Suppressor macrophage (primary cell): ENCODE measurements at regions not wholly inside any gene's neighbourhood (a gene's known extent, or its start where the extent isn't known, plus 50 kb on each side); places are given as distances from the start of the nearest gene placed in this dataset.
"Not testable (repeated sequence)": the region's sequence is repeated elsewhere in the genome, so short reads cannot be mapped to it uniquely, and the experiment has no call there.

Source experiments
- DNase-seq, 4 experiments: peaks; one replicate each; pipeline ENCODE4 v3.0.0-alpha.2; 2020 to 2022

DNA sequence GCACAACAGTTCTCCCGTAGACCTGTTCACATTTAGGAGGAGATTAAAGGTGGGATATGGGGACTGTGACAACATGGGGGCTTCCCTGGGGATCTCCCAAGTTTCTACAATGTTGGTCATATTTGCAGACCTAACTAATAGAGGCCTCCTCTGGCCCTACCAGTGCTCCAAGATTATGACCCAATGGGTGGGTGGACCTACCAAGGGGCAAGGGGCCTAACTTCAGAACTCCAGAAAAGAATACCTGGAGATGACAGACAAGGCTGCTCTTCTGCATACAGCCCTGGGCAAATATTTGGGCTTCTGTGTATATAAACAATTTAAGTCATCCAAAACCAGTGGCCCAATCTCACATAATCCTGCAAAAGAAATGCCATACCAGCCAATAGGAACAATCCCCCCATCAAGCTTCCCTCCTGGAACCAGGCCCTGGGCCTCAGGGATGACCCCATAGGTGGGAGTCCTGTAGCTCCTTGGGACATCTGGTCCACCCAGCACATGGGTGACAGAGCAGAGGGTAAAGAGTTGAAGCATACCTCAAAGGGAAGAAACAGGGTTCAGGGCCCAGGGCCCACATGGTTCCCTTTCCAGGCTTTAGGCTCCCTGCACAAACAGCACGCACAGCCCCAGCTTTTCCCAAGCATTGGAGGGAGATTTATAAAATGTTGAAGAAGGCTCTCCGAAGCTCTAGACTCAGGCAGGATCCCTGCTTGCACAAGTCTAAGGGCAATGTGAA lies 86.1 kb upstream of the CHST15 start:
- DNase-seq: no peak

DNA sequence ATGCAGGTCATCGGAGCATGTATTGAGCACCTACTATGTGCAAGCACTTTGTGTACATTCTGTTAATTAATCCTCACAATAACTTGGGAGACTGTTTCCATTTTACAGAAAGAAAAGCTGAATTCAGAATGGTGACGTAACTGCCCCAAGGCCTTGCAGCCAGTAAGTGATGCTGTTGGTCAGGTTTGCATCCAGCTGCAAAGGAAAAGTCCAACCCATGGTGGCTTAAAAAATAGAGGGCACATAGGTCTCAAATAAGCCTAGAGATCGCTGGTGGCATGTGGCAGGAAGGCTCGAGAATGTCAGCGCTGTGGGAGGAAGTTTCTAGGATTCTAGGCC lies 83.8 kb upstream of the CHST15 start:
- DNase-seq: no peak

DNA sequence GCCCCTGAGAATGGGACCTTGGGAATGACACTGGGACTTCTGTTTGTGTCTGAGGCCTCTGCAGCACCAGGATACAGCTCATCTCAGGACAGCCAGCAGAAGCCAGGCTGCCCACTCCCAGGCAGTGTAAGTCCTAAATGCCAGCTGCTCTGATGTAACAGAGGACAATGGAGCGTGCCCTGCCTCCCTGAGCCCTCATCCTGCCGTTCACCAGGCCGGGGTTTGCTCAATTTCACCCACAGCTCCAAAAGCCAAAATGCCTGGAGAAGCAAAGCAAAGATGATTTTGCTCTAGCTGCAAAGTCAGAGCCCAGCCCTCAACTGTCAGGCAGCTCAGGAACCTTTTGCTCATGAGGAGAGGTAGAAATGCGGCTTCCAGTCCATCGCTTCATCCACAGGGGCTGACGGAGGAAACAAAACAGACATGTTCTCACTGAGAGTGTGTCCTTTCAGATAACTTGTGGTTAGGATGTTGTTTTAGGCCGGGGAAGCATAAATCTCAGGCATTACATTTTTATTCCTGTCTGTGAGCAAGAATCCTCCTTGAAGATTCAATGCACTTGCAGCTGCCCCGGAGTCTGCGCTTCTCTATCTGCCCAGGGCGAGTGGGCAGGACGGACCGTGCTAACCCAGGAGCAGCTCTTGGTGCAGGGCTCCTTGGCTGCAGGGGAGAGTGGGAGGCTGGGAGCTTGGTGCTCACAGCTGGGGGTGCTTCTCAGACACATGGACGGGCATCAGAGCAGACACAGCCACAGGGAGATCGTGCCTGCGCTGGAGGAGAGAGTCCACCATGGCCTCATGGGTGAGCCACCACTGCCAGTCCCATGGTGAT lies 83.2 kb upstream of the CHST15 start:
- peak in 1 of 4 experiments; percentile 24 for DNase-seq

DNA sequence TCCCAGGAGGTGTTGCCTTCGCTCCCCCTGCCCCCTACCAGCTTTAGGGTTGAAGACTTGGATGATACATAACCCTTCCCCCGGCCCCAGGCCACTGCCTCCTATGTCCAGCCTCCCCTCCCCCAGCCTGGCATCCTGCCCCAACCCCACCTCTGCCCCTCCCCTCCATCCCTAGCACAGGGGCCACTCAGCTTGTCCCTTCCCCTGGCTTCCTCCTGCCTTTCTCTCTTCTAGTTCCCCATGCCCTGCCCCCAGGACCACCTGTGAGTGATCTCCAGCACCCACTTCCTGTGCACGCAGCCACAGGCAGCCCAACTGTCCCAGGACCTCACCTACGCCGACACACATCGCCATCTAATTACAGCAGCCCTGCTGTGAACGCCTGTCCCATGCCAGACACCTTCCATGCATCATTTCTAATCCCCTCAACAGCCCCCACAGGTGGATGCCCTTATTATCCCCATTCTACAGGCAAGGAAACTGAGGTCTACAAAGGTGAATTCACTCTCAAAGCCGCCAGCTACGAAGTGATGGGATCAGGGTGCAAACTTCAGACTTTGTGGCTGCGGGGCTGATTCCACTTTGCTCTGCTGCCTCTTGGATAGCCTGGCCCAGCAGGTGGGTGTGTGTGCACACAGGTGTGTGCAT lies 82.4 kb upstream of the CHST15 start:
- no peak for DNase-seq

DNA sequence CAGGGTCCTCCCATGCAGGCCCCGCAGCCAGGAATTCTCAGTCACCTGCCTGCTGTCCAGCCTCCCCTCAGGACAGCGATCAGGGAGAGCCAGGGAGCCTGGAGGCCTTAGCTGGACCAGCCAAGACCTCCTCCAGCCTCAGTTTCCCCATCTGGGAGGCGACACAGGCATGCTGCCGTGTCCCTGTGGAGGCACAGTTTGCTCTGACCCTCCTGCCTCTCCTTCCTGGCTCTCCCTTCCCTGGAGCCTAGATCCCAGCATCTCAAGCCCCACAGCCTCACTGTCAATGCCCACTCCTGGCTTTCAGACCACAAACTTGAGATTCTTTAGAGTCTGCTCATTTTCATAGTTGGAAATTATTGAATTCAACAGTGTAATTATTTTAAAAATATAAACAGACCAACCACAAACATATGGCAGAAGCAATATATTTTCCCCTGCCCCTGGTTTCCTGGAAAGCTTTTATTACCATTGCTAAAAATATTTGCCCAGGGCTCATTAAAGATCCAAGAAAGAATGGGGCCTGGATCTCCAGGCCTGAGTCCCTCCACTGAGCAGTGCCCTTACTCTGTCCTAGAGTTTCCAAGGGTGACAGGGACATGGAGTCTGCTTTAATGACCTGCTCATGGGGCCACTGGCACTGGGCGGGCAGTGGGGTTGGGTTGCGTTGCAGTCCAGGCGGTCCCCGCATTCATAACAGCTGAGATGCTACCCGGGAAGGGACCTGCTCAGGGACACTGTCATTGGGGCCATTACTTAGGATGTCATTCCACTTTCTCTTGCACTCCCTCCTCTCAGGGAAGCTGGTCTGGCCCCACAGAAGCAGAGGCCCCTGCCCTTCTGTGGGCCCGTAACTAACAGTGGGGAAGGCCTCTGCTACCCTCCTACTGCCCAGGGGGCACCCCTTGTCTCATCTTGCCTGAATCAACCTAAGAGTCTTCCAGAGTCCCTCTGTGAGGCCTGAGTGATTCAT lies 81.6 kb upstream of the CHST15 start:
- DNase-seq: no peak

DNA sequence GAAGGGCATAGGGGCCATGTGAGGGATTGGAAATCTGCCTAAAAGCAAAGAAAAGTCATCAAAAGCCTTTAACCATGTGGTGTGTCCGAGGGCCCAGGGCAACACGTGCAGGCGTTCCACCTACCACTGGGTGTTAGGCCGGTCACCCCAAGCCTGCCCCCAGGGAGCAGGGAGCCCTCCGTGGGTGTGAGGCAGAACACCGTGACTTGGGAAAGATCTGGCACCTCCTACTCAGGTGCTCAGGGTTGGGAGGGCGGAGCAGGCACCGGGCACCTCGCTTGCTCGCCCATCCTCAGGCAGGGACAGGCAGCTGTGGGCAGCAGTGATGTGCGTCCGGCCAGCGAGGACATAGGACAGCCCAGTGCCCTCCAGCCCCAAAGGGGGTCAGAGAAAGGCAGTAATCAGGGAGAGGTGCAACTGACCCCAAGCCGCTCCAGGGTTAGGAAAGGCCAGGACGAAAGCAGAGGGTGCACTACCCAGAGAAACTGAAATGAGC lies 80.7 kb upstream of the CHST15 start:
- no peak for DNase-seq

DNA sequence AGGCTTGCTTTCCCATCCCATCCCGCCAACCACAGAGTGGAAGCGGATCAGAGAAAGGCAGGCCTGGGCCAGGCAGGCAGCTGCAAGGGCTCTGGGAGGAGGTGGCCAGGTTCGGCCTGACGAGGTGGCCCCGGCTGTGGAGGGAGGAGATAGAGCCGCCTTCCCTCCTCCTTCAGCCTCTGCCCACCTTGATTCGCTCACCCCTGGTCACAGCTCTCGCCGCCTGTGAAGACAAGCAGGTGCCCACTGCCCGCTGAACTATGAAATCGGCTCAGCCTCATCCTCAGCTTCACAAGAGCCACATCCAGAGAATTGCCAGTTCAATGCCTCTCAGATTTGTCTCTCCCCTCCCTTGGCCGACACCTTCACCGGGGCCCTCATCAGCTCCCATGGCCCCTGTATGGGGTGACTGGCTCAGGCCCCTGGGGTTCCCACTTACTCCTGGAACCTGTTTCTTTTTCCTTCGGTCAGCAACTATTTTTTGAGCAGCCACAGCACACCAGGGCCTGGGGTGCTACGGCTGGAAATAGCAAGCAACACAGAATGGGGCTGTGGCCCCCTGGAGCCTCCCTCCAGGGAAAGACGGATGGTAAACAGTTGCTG lies 80.0 kb upstream of the CHST15 start:
- DNase-seq: no peak

DNA sequence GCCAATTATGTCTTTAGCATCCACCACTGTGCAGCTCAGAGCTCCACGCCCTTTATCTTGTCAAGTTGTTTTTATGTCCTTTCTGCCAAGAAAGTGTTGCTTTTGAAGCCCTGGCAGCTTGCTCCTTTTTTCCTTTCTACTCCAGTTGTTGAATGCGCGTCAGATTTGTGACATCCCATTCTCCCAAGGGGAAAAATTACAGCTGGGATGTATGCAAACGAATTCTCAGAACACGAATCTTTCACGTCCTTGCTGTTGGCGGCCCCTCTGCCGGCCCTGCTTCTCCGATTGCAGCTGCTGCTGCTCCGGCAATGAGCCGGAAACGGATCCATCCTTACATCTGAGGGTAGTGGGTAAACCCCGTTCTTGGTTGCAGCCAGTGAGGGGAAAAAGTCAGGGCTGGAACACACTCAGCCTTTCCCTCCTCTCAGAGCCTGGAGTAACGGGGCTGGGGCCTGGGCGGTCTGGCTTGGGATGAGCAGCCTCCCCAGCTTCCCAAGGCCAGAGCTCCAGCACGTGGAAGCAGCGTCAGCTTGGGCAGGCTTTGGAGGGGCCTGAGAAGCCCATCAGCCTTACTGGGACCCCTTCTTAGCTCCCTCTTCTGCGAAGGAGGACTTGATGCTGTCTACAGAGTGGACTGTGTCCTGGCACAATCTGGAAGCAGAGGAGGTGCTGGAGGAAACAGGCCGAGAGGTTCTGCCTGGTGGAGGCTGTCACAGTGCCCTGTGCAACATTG lies 79.0 kb upstream of the CHST15 start:
- DNase-seq: no peak

DNA sequence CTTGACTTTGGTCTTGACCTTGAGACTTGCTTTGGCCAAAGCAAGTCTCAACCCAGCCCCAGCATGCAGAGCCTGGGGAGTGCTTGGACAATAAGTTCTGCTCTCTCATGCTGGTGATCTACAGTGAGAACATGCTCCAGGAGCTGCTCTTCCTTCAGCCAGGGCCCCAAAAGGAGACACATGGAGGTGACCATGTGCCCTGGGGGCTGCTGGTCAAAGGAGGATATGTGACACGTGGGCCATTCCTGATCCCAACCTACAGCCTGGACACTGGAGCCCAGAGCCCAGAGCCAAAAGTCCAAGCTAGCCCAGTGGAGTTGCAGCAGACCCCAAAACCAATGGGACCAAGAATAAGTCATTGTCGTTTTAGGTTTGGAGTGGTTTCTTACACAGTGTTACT lies 78.2 kb upstream of the CHST15 start:
- no peak for DNase-seq

DNA sequence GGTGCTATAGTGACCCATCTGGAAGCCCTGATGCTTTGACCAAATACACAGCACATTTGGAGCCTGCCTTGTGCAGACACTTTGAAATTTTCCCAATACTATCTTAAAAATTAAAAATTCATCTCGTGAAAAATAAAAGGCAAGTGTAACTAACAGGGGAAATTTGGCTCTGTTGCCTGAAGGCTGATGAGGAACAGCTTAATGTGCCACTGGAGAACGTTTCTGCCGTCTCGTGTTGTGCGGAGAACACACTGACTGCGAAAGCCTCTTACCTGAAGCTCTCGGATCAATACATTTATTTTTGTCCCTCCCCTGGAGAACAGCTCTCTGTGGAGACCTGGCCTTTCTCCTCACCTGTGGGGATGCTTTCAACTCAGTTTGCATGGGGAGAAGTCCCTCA lies 77.2 kb upstream of the CHST15 start:
- DNase-seq: no peak

DNA sequence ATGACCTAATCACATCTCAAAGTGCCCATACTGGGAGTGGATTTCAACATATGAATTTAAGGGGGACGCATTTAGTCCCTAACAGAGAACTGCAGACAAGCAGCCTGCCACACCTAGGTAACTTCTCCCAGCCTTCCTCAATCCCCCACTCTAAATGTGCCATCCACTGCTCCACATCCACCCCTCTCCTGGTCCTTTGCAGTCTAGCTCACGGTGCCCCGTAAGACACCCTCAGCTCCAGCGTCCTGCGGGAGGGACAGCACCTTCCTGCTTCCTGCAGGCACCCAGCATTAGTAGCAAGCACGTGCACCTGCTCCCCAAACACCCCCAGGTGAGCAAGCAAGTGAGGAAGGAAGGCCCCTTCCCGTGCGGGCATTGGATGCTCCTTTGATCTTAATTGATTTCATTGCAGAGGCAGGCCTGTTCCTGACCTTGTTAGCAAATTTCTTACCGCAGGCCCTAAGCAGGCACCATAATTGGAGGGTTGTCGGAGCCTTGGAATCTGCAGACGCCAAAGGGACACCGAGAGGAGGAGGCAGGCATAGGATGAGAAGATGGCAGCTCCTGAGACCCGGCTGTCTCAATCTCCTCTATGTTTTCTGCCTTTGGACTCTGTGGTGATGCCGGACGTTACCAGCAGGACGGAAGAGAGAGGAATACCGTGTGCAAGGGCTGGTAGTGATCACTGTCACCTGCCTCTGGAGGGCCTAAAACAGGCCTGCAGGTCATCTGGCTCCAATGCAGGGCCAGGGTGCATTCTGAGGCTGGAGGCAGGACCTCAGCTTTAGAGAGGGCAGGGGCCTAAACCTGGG lies 75.8 kb upstream of the CHST15 start:
- DNase-seq: no peak

DNA sequence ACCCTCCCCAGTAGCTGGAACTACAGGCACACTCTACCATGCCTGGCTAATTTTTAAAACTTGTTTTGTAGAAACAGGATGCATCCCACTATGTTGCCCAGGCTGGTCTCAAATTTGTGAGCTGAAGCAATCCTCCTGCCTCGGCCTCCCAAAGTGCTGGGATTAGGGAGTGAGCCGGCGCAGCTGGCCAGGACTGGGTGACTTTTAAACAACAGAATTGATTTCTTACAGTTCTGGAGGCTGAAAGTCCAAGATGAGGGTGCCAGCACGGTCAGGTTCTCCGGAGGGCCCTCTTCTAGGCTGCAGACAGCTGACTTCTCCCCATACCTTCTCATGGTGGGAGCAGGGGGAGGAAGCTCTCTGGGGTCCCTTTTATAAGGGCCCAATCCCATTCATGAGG lies 75.2 kb upstream of the CHST15 start:
- DNase-seq: no peak

DNA sequence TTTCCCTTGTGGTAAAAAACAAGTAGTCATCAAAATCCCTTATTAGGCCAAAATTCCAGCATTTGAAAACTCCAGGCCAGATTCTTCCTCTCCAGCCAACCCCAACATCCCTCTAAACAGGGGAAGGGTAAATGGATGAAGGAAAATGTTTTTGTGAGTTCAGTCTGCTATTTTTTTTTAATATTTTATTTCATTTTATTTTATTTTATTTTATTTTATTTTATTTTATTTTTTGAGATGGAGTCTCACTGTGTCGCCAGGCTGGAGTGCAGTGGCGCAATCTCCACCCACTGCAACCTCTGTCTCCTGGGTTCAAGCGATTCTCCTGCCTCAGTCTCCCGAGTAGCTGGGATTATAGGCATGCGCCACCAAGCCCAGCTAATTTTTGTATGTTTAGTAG lies 74.5 kb upstream of the CHST15 start:
- DNase-seq: not testable (repeated sequence)

DNA sequence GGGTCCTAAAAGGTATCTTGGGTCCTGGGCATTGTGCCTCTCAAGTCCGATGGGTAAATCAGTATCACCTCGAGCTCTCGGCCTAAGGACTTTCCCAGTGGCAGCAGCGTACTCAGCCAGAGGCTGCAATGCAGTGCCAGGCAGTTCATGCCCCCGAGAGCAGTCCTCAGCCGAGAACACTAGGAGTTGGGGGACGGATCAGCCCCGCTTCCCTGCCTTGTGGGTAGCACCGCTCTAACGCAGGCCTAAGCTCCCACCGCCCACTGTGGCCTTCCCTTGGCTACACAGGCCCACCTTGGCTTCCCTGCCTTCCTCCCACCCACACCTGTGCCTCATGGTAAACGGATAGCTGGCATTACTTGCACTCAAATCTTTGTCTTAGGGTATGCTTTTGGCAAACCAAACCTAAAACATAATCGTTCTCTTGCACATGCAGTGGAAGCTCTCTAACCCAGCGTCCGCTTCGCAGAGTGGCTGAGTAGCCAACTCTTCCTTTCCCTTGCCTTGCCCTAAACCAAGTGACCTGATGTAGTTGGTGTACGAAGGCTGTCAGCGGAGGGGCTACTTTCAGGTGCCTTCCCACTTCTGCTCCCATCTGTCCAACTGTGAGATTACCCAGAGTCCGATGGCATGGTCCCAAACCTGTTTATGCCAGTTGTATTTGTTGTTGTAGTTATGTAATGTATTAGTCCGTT lies 73.2 kb upstream of the CHST15 start:
- DNase-seq: no peak

DNA sequence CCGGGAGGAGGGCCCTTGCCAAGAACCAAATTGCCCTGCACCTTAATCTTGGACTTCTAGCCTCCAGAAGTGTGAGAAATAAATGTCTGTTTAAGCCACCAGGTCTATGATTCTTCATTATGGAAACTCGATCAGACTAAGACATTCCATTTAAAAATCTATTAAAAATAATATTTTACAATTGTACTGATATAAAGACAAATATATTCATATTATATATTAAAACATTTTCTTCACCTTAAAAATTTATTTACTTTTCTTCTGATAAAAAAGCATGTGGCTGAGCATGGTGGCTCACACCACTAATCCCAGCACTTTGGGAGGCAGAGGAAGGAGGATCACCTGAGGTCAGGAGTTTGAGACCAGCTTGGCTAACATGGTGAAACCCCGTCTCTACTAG lies 72.4 kb upstream of the CHST15 start:
- no peak for DNase-seq

DNA sequence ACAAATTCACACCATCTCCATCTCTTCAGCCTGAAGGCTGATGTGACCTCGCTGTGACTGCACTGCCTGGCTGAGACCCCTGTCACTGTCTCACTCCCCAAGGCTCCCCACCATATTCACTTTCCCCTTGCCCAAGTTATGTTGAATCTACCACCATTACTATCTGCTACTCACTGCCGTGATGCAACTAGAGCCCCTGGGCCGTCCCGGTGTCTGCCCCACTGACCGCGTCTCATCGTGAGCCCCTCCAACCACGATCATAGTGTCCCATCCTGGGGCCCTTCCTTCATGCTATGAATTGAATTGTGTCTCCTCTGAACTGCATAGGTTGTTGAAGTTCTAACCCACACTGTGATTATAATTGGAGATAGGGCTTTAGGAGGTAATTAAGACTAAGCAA lies 71.9 kb upstream of the CHST15 start:
- no peak for DNase-seq

DNA sequence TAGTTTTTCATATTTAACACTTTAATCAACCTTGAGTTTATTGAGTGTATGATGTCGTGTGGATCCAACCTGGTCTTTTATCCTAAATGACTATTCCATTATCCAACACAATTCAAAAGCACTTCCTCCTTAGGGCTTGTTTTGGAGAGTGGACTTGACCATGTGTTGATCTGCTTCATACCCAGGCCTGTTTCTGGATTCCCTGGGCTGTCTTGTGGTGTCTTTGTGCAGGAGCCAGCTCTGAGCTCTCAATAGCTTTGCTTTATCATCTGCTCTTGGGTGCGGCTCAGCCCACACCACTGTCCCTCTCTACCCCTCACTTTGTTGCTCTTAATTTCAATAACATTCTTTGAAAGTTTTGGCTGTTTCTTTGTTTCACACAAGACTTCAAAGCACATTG lies 70.9 kb upstream of the CHST15 start:
- peak in 3 of 4 experiments; percentile 25 to 47 (median 38) for DNase-seq

DNA sequence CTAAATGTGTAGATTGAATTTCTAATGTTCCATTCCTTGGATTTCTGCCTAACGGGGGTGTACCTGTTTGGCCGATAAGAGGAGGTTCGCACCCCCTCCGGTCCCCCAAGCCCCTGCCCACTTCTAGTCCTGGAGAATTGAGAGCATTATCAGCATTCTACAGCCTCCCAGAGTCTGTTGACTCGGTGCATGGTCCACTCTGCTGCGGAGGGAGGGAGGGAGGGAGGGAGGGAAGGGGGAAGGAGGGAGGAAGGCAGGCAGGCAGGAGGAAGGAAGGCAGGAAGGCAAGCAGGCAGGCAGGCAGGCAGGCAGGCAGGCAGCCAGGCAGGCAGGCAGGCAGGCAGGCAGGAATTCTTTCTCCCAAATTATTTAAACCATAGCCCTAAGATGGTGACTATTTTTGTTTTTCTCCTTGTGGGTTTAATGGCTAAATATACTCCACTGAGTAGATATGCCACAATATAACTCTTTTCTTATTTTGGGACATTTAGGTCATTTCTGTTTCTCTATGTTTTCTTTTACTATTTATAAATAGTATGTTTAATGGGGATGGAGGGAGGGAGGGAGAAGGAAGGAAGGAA lies 69.5 kb upstream of the CHST15 start:
- no peak for DNase-seq

DNA sequence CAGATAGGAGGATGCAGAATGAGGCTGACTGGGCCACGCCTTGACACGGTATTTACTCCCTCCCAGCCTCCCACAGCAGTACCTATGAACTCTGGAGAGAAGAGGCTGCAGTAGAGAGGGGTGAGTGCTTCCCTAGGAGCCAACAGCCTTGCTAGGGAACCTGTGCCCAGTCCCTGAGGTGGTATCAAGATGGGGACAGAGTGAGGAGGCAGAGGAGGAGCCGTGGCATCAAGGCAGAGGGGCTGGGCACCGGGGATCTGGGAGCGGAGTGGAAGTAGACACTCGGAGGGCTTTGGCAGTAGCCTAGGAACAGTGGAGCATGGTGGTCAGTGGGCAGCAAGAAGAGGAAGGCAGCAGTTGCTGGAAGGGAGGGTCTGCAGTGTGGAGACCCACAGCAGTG lies 68.7 kb upstream of the CHST15 start:
- DNase-seq: no peak
